ENCODE measurements at regions not wholly inside any gene's neighbourhood (a gene's known extent, or its start where the extent isn't known, plus 50 kb on each side); places are given as distances from the start of the nearest gene placed in this dataset.

DNA sequence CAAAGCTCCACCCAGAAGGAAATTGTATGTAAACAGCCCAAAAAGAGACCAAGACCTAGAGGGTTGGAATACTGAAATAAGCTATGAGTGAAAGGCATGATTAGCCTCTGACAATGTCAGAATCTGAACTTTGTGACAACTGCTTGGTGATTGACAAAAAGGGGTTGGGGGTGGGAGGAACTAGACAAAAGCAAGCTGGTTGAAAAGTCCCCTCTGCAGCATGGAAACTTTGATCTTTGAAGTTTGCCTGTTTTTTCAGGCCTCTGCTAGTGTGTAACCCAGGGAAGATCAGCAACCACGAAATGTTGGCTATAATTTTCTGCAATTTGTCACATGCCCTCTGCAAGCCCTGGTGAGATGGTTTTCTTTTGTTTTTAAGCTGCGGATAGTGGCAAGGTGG lies 104.8 kb upstream of the SLC25A13 start:
- intact Hi-C loops (cut with micrococcal nuclease) (no loop called here), dilution Hi-C loops (cut with MboI; ENCODE audit: extremely low pct_ligation_motif_present, low sequenced_read_pairs) (no loop called here)
- no peaks in the 10 kb centered on the region for H3K36me3 ChIP-seq (ENCODE audit: control insufficient read depth in 2 of 2, extremely low read depth in 1 of 2, insufficient read depth in 2 of 2, low read length in 2 of 2)
- DNase-seq (ENCODE audit: low read depth, low spot score) (no peak), FAIRE-seq (no peak)
- H3K9me1 ChIP-seq (replicated peaks; ENCODE audit: control insufficient read depth, extremely low read depth, insufficient read depth, low read length) = no peaks in the 10 kb centered on the region
- H2AFZ ChIP-seq (ENCODE audit: low read depth, low read length) = no peak overlapping the region
- CTCF ChIA-PET = interaction anchor here (1.4 kb wide), 1 partner anchor 601 kb away, joined by 6 read pairs; no protein-coding TSS in a partner anchor
- no peak for TF ChIP-seq JUN (IDR thresholded peaks at IDR 0.05; ENCODE audit: borderline replicate concordance, insufficient read depth, insufficient read length, low read depth)
- no peak for TF ChIP-seq MYC (IDR thresholded peaks at IDR 0.05; ENCODE audit: low read depth, low read length)
- no peak for TF ChIP-seq POLR2A (IDR thresholded peaks at IDR 0.05; ENCODE audit: low read depth, low read length)
- no peak for TF ChIP-seq EZH2 (IDR thresholded peaks at IDR 0.05; ENCODE audit: borderline replicate concordance, low read depth, low read length, severe bottlenecking)
- TF ChIP-seq, protein P1, sequence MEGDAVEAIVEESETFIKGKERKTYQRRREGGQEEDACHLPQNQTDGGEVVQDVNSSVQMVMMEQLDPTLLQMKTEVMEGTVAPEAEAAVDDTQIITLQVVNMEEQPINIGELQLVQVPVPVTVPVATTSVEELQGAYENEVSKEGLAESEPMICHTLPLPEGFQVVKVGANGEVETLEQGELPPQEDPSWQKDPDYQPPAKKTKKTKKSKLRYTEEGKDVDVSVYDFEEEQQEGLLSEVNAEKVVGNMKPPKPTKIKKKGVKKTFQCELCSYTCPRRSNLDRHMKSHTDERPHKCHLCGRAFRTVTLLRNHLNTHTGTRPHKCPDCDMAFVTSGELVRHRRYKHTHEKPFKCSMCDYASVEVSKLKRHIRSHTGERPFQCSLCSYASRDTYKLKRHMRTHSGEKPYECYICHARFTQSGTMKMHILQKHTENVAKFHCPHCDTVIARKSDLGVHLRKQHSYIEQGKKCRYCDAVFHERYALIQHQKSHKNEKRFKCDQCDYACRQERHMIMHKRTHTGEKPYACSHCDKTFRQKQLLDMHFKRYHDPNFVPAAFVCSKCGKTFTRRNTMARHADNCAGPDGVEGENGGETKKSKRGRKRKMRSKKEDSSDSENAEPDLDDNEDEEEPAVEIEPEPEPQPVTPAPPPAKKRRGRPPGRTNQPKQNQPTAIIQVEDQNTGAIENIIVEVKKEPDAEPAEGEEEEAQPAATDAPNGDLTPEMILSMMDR (IDR thresholded peaks at IDR 0.05; ENCODE audit: extremely low read depth in 1 of 2, insufficient read depth in 1 of 2, low read depth in 1 of 2, low read length in 2 of 2) = no peak
- no peak for TF ChIP-seq GATA2 (IDR thresholded peaks at IDR 0.05; ENCODE audit: insufficient read depth, insufficient read length, low read depth, low read length)
- TF ChIP-seq FOS (IDR thresholded peaks at IDR 0.05; ENCODE audit: borderline replicate concordance, insufficient read depth, low read length) = no peak
- no peak overlapping the region for H3K4me3 ChIP-seq (replicated peaks in 1 of 3; ENCODE audit: insufficient read depth in 1 of 3, low read depth in 1 of 3, low read length in 3 of 3)
- H3K4me2 ChIP-seq (ENCODE audit: insufficient read depth, low read length) = no peak overlapping the region
- POLR2A ChIA-PET = no interaction called here
- H3K79me2 ChIP-seq (ENCODE audit: control insufficient read depth, insufficient read depth, low read length) = no peaks in the 10 kb centered on the region
- H3K27ac ChIP-seq (ENCODE audit: insufficient read depth, low read depth, low read length) = no peak overlapping the region
- H4K20me1 ChIP-seq (replicated peaks; ENCODE audit: control insufficient read depth, extremely low read depth, insufficient read depth, low read length) = no peaks in the 10 kb centered on the region
- no peaks in the 10 kb centered on the region for H3K27me3 ChIP-seq (ENCODE audit: control insufficient read depth in 2 of 2, insufficient read depth in 2 of 2, low read length in 2 of 2)
- no peaks in the 10 kb centered on the region for H3K4me1 ChIP-seq (ENCODE audit: control insufficient read depth, extremely low read depth, insufficient read depth, low read length)
- no TSS peak for BruUV-seq (replicated peaks)
- no peak overlapping the region for H3K9ac ChIP-seq (replicated peaks; ENCODE audit: extremely low read depth, insufficient read depth, low read length)
- no peaks in the 10 kb centered on the region for H3K9me3 ChIP-seq (replicated peaks; ENCODE audit: control insufficient read depth, insufficient read depth, low read length)

DNA sequence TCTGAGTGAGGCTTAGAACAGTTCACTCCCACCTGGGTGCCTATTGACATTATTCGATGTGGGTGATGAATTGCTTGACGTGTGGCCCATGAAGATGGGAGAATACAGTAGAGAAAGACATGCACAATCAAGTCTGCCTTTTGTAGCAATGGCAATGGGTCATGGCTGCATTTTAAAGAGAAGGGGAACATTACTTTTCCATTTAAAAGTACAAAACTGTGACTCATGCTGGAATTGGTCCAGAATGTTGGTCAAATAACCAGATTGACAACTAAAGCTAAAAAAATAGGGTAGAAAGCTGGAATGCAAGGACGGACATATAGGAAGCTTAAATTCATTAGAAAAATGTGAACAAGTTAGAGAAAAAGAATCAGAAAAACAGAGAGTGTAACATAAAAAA lies 104.1 kb upstream of the SLC25A13 start:
- Histone ChIP-seq H3K36me3 (ENCODE audit: control insufficient read depth in 2 of 2, extremely low read depth in 1 of 2, insufficient read depth in 2 of 2, low read length in 2 of 2) (no peaks in the 10 kb centered on the region), H3K9me1 (replicated peaks; ENCODE audit: control insufficient read depth, extremely low read depth, insufficient read depth, low read length) (no peaks in the 10 kb centered on the region), H3K4me1 (ENCODE audit: control insufficient read depth, extremely low read depth, insufficient read depth, low read length) (no peaks in the 10 kb centered on the region), H3K4me3 (replicated peaks in 1 of 3; ENCODE audit: insufficient read depth in 1 of 3, low read depth in 1 of 3, low read length in 3 of 3) (no peak overlapping the region), H3K9me3 (replicated peaks; ENCODE audit: control insufficient read depth, insufficient read depth, low read length) (no peaks in the 10 kb centered on the region), H3K4me2 (ENCODE audit: insufficient read depth, low read length) (no peak overlapping the region), H3K79me2 (ENCODE audit: control insufficient read depth, insufficient read depth, low read length) (no peaks in the 10 kb centered on the region), H3K27ac (ENCODE audit: insufficient read depth, low read depth, low read length) (no peak overlapping the region), H4K20me1 (replicated peaks; ENCODE audit: control insufficient read depth, extremely low read depth, insufficient read depth, low read length) (no peaks in the 10 kb centered on the region), H3K9ac (replicated peaks; ENCODE audit: extremely low read depth, insufficient read depth, low read length) (no peak overlapping the region), H2AFZ (ENCODE audit: low read depth, low read length) (no peak overlapping the region), H3K27me3 (ENCODE audit: control insufficient read depth in 2 of 2, insufficient read depth in 2 of 2, low read length in 2 of 2) (no peaks in the 10 kb centered on the region)
- TF ChIP-seq GATA2 (IDR thresholded peaks at IDR 0.05; ENCODE audit: insufficient read depth, insufficient read length, low read depth, low read length) (no peak), JUN (IDR thresholded peaks at IDR 0.05; ENCODE audit: borderline replicate concordance, insufficient read depth, insufficient read length, low read depth) (peak; percentile 15), FOS (IDR thresholded peaks at IDR 0.05; ENCODE audit: borderline replicate concordance, insufficient read depth, low read length) (peak; percentile 31), POLR2AphosphoS5 (IDR thresholded peaks at IDR 0.05; ENCODE audit: insufficient read depth, low read depth, low read length) (no peak), POLR2A (IDR thresholded peaks at IDR 0.05; ENCODE audit: low read depth, low read length) (no peak)
- TF ChIP-seq, protein P1 (IDR thresholded peaks at IDR 0.05; ENCODE audit: extremely low read depth in 1 of 2, insufficient read depth in 1 of 2, low read depth in 1 of 2, low read length in 2 of 2) = no peak
- CTCF ChIA-PET = interaction anchor here (1.4 kb wide), 1 partner anchor 602 kb away, joined by 6 read pairs; no protein-coding TSS in a partner anchor
- FAIRE-seq = no peak
- intact Hi-C loops (cut with micrococcal nuclease) = no loop called here
- POLR2A ChIA-PET = no interaction called here
- no TSS peak for BruUV-seq (replicated peaks)
- dilution Hi-C loops (cut with MboI; ENCODE audit: extremely low pct_ligation_motif_present, low sequenced_read_pairs) = no loop called here
- peak; percentile 78 for DNase-seq (ENCODE audit: low read depth, low spot score)
